ENCODE measurements at regions not wholly inside any gene's neighbourhood (a gene's known extent, or its start where the extent isn't known, plus 50 kb on each side); places are given as distances from the start of the nearest gene placed in this dataset.

- no peak for DNase-seq (ENCODE audit: low read depth in 2 of 2)
Measured at GRCh38 chr2:12347066-12347493, 369.7 kb upstream of the TRIB2 start.

- no peak for DNase-seq (ENCODE audit: low read depth in 2 of 2)
Measured at GRCh38 chr2:12348216-12348615, 368.5 kb upstream of the TRIB2 start.

GRCh38 chr2:12350821-12351220 is 365.9 kb upstream of the TRIB2 start:
- DNase-seq (ENCODE audit: low read depth in 2 of 2) = no peak

GRCh38 chr2:12352889-12353288 is 363.8 kb upstream of the TRIB2 start:
- DNase-seq (ENCODE audit: low read depth in 2 of 2) = no peak

- no peak for DNase-seq (ENCODE audit: low read depth in 2 of 2)
Measured at GRCh38 chr2:12361506-12361905, 355.2 kb upstream of the TRIB2 start.

GRCh38 chr2:12363138-12363537 is 353.6 kb upstream of the TRIB2 start:
- no peak for DNase-seq (ENCODE audit: low read depth in 2 of 2)

GRCh38 chr2:12363569-12363968 is 353.2 kb upstream of the TRIB2 start:
- no peak for DNase-seq (ENCODE audit: low read depth in 2 of 2)

GRCh38 chr2:12369566-12369965 is 347.2 kb upstream of the TRIB2 start:
- DNase-seq (ENCODE audit: low read depth in 2 of 2) = no peak

GRCh38 chr2:12376025-12376424 is 340.7 kb upstream of the TRIB2 start:
- no peak for DNase-seq (ENCODE audit: low read depth in 2 of 2)

- no peak for DNase-seq (ENCODE audit: low read depth in 2 of 2)
Measured at GRCh38 chr2:12379143-12379542, 337.6 kb upstream of the TRIB2 start.

GRCh38 chr2:12381543-12382325 is 335.0 kb upstream of the TRIB2 start:
- DNase-seq (ENCODE audit: low read depth in 2 of 2) = no peak

- DNase-seq (ENCODE audit: low read depth in 2 of 2) = no peak
Measured at GRCh38 chr2:12382366-12382765, 334.4 kb upstream of the TRIB2 start.

GRCh38 chr2:12389344-12390045 is 327.2 kb upstream of the TRIB2 start:
- DNase-seq (ENCODE audit: low read depth in 2 of 2) = no peak

GRCh38 chr2:12391116-12391515 is 325.6 kb upstream of the TRIB2 start:
- no peak for DNase-seq (ENCODE audit: low read depth in 2 of 2)

- no peak for DNase-seq (ENCODE audit: low read depth in 2 of 2)
Measured at GRCh38 chr2:12396699-12397098, 320.0 kb upstream of the TRIB2 start.

- DNase-seq (ENCODE audit: low read depth in 2 of 2) = no peak
Measured at GRCh38 chr2:12397854-12398253, 318.9 kb upstream of the TRIB2 start.

- no peak for DNase-seq (ENCODE audit: low read depth in 2 of 2)
Measured at GRCh38 chr2:12399240-12399639, 317.5 kb upstream of the TRIB2 start.

GRCh38 chr2:12400543-12400942 is 316.2 kb upstream of the TRIB2 start:
- no peak for DNase-seq (ENCODE audit: low read depth in 2 of 2)

- DNase-seq (ENCODE audit: low read depth in 2 of 2) = no peak
Measured at GRCh38 chr2:12402440-12403139, 314.1 kb upstream of the TRIB2 start.

- no peak for DNase-seq (ENCODE audit: low read depth in 2 of 2)
Measured at GRCh38 chr2:12404497-12404896, 312.2 kb upstream of the TRIB2 start.

- DNase-seq (ENCODE audit: low read depth in 2 of 2) = no peak
Measured at GRCh38 chr2:12407160-12407559, 309.6 kb upstream of the TRIB2 start.

GRCh38 chr2:12412898-12413305 is 303.8 kb upstream of the TRIB2 start:
- DNase-seq (ENCODE audit: low read depth in 2 of 2) = peak in 1 of 2 donors; percentile 16

GRCh38 chr2:12415536-12415935 is 301.2 kb upstream of the TRIB2 start:
- no peak for DNase-seq (ENCODE audit: low read depth in 2 of 2)
